PC-3 (cell line): ENCODE measurements at regions not wholly inside any gene's neighbourhood (a gene's known extent, or its start where the extent isn't known, plus 50 kb on each side); places are given as distances from the start of the nearest gene placed in this dataset.
"Not testable (repeated sequence)": the region's sequence is repeated elsewhere in the genome, so short reads cannot be mapped to it uniquely, and the experiment has no call there.

Experiments used
- ATAC-seq: fragments of 200-7000 bp; cut with Tn5 transposase; 2 replicates; pipeline ENCODE4 v1.9.1; 2020; ENCODE audit warnings: mild to moderate bottlenecking, moderate library complexity
- BruUV-seq: library from RNA; stranded (reverse); fragments of 400-500 nt; replicated peaks from 2 replicates; lab custom pipeline; 2021; lab: Mats Ljungman, UMichigan
- CTCF ChIA-PET: fragments of 300-600 bp; sonication (Branson Sonifier 250); formaldehyde crosslinking; loops from one replicate; lab custom pipeline; 2022; ENCODE audit warnings: antibody characterized with exemption; lab: Charles Lee
- POLR2A ChIA-PET: fragments of 300-600 bp; sonication (Branson Sonifier 250); formaldehyde crosslinking; loops from one replicate; lab custom pipeline; 2022; ENCODE audit warnings: antibody characterized with exemption; ENCODE audit not compliant: unreplicated experiment; lab: Charles Lee
- DNase-seq: peaks from one replicate; pipeline ENCODE4 v3.0.0-alpha.2; 2015
- H2AFZ ChIP-seq: fragments of 300-600 bp; sonication (generic); 2 replicates; pipeline ENCODE4 v1.6.0; 2016; ENCODE audit warnings: antibody characterized with exemption, low read length
- H3F3A ChIP-seq: fragments of 300-600 bp; sonication (generic); one replicate; pipeline ENCODE4 v1.6.0; 2017; ENCODE audit warnings: antibody characterized with exemption, low read length, control low read depth, mild to moderate bottlenecking; ENCODE audit not compliant: unreplicated experiment
- H3K27ac ChIP-seq: fragments of 300-600 bp; sonication (generic); 2 replicates; pipeline ENCODE4 v1.5.1; 2016; ENCODE audit warnings: mild to moderate bottlenecking, low read length
- H3K27me3 ChIP-seq: fragments of 300-600 bp; sonication (generic); 2 replicates; pipeline ENCODE4 v1.6.1; 2016; ENCODE audit warnings: low read length, mixed read lengths
- H3K36me3 ChIP-seq: fragments of 300-600 bp; sonication (generic); 2 replicates; pipeline ENCODE4 v1.6.1; 2016; ENCODE audit warnings: low read depth, mixed run types, low read length, mixed read lengths
- H3K4me1 ChIP-seq: fragments of 300-600 bp; sonication (generic); 2 replicates; pipeline ENCODE4 v1.5.1; 2016; ENCODE audit warnings: low read length; ENCODE audit not compliant: insufficient read depth
- H3K4me2 ChIP-seq: fragments of 300-600 bp; sonication (generic); 2 replicates; pipeline ENCODE4 v1.6.0; 2016; ENCODE audit warnings: low read length
- H3K4me3 ChIP-seq: fragments of 300-600 bp; sonication (generic); 2 replicates; pipeline ENCODE4 v1.5.1; 2016; ENCODE audit warnings: mild to moderate bottlenecking, low read length, mixed read lengths
- H3K79me2 ChIP-seq: fragments of 300-600 bp; sonication (generic); 2 replicates; pipeline ENCODE4 v1.6.1; 2017; ENCODE audit warnings: low read length, mixed read lengths
- H3K9ac ChIP-seq: fragments of 300-600 bp; sonication (generic); 2 replicates; pipeline ENCODE4 v1.6.0; 2016; ENCODE audit warnings: mild to moderate bottlenecking, low read length
- H3K9me2 ChIP-seq: fragments of 300-600 bp; sonication (generic); replicated peaks from 2 replicates; pipeline ENCODE4 v1.6.1; 2016; ENCODE audit warnings: mixed run types, low read length, mixed read lengths
- H3K9me3 ChIP-seq: fragments of 300-600 bp; sonication (generic); 2 replicates; pipeline ENCODE4 v1.6.1; 2016; ENCODE audit warnings: low read length, mixed read lengths
- H4K20me1 ChIP-seq: fragments of 300-600 bp; sonication (generic); 2 replicates; pipeline ENCODE4 v1.6.1; 2016; ENCODE audit warnings: low read length, mixed read lengths
- EZH2 ChIP-seq: fragments of 300-600 bp; sonication (generic); IDR thresholded peaks from one replicate; pipeline ENCODE4 v1.6.1; 2017; ENCODE audit warnings: antibody characterized with exemption, mild to moderate bottlenecking, low read length; ENCODE audit not compliant: unreplicated experiment
- EZH2phosphoT487 ChIP-seq: fragments of 300-600 bp; sonication (generic); IDR thresholded peaks from 2 replicates; pipeline ENCODE4 v1.6.1; 2018; ENCODE audit warnings: mild to moderate bottlenecking, antibody characterized with exemption, low read length, borderline replicate concordance
- intact Hi-C: fragments of 100-400 bp; cut with micrococcal nuclease; formaldehyde crosslinking; loops from 2 replicates; pipeline ENCODE4 v1.9.0; 2023
- TF ChIP-seq, protein P1 (sequence below): fragments of 300-600 bp; sonication (generic); conservative IDR thresholded peaks from 2 replicates; pipeline ENCODE4 v1.5.1; 2017; ENCODE audit warnings: antibody characterized with exemption, low read depth, mild to moderate bottlenecking, low read length

DNA sequence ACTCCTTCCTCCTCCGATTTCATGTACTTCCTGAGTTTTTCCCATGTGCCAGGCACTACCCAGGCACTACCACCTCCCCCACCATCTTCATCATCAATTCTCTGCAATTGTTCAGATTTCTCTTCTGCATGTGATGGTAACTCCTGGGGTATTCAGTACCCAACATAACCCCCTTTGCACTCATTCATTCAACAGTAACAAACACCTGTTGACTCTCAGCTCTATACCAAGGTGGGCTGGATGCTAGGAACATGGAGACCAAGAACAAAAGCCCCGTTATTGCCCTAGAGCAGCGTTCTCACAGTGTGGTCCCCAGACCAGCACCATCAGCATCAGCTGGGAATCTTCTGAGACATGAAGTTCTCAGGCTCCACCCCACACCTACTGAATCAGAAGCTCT, 113.0 kb upstream of the CHD2 start:
- H3K9me2 ChIP-seq = no peaks in the 10 kb centered on the region
- H3K9me3 ChIP-seq = no peaks in the 10 kb centered on the region
- no peak overlapping the region for H2AFZ ChIP-seq
- no peak overlapping the region for H3K27ac ChIP-seq
- no peak for ATAC-seq
- POLR2A ChIA-PET = no interaction called here
- BruUV-seq = no TSS peak
- H3K79me2 ChIP-seq = no peaks in the 10 kb centered on the region
- no peaks in the 10 kb centered on the region for H3F3A ChIP-seq
- TF ChIP-seq, protein P1, sequence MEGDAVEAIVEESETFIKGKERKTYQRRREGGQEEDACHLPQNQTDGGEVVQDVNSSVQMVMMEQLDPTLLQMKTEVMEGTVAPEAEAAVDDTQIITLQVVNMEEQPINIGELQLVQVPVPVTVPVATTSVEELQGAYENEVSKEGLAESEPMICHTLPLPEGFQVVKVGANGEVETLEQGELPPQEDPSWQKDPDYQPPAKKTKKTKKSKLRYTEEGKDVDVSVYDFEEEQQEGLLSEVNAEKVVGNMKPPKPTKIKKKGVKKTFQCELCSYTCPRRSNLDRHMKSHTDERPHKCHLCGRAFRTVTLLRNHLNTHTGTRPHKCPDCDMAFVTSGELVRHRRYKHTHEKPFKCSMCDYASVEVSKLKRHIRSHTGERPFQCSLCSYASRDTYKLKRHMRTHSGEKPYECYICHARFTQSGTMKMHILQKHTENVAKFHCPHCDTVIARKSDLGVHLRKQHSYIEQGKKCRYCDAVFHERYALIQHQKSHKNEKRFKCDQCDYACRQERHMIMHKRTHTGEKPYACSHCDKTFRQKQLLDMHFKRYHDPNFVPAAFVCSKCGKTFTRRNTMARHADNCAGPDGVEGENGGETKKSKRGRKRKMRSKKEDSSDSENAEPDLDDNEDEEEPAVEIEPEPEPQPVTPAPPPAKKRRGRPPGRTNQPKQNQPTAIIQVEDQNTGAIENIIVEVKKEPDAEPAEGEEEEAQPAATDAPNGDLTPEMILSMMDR = no peak
- TF ChIP-seq EZH2 = no peak
- no peak for TF ChIP-seq EZH2phosphoT487
- H3K9ac ChIP-seq = no peak overlapping the region
- CTCF ChIA-PET = no interaction called here
- H3K4me3 ChIP-seq = no peak overlapping the region
- no peak for DNase-seq
- no peaks in the 10 kb centered on the region for H3K36me3 ChIP-seq
- no peak overlapping the region for H3K4me2 ChIP-seq
- H3K4me1 ChIP-seq = no peaks in the 10 kb centered on the region
- intact Hi-C loops = no loop called here
- no peaks in the 10 kb centered on the region for H4K20me1 ChIP-seq
- H3K27me3 ChIP-seq = no peaks in the 10 kb centered on the region

DNA sequence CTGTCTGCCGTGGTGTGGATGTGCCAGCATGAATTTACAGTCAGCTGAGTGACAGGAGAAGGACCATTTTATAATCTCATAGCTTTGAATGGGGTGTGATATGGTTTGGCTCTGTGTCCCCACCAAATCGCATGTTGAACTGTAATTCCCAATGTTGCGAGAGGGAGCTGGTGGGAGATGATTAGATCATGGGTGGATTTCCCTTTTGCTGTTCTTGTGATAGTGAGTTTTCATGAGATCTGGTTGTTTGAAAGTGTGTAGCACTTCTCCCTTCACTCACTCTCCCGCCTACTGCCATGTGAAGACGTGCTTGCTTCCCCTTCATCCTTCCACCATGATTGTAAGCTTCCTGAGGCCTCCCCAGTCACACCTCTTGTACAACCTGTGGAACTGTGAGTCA, 111.9 kb upstream of the CHD2 start:
- ChIA-PET CTCF (no interaction called here), POLR2A (interaction anchor here (0.6 kb wide), 1 partner anchor 187 kb away, joined by 3 read pairs; no protein-coding TSS in a partner anchor)
- no peak overlapping the region for H3K27ac ChIP-seq
- DNase-seq (no peak), ATAC-seq (no peak)
- H3K79me2 ChIP-seq = no peaks in the 10 kb centered on the region
- H3K4me2 ChIP-seq = no peak overlapping the region
- H3F3A ChIP-seq = no peaks in the 10 kb centered on the region
- H3K4me1 ChIP-seq = no peaks in the 10 kb centered on the region
- BruUV-seq = no TSS peak
- no peak for TF ChIP-seq EZH2
- no peak for TF ChIP-seq EZH2phosphoT487
- TF ChIP-seq, protein P1 = no peak
- no peak overlapping the region for H3K9ac ChIP-seq
- intact Hi-C loops = no loop called here
- no peaks in the 10 kb centered on the region for H3K9me2 ChIP-seq
- H4K20me1 ChIP-seq = no peaks in the 10 kb centered on the region
- H3K9me3 ChIP-seq = no peaks in the 10 kb centered on the region
- H3K27me3 ChIP-seq = no peaks in the 10 kb centered on the region
- H3K4me3 ChIP-seq = no peak overlapping the region
- H3K36me3 ChIP-seq = no peaks in the 10 kb centered on the region
- H2AFZ ChIP-seq = no peak overlapping the region

DNA sequence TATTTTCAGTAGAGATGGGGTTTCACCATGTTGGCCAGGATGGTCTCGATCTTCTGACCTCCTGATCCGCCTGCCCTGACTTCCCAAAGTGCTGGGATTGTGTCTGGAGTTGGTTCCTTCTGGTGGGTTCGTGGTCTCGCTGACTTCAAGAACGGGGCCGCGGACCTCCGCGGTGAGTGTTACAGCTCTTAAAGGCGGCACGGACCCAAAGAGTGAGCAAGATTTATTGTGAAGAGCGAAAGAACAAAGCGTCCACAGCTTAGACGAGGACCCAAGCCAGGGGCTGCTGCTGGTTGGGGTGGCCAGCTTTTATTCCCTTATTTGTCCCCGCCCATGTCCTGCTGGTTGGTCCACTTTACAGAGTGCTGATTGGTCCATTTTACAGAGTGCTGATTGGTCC, 111.3 kb upstream of the CHD2 start:
- CTCF ChIA-PET, H3K9me3 ChIP-seq: not testable (repeated sequence)

More for the DNA sequence above, 111.3 kb upstream of the CHD2 start:
- DNase-seq, H3K79me2 ChIP-seq, H3K4me2 ChIP-seq, H3K4me3 ChIP-seq, H3F3A ChIP-seq, H3K27me3 ChIP-seq, H3K36me3 ChIP-seq, H3K4me1 ChIP-seq, H2AFZ ChIP-seq, H3K9ac ChIP-seq, intact Hi-C loops, BruUV-seq, ATAC-seq, H3K27ac ChIP-seq, H4K20me1 ChIP-seq, H3K9me2 ChIP-seq: not testable (repeated sequence)
- POLR2A ChIA-PET = interaction anchor here (0.6 kb wide), 1 partner anchor 186 kb away, joined by 3 read pairs; no protein-coding TSS in a partner anchor
